Spleen (tissue), 11 donors: ENCODE measurements at regions not wholly inside any gene's neighbourhood (a gene's known extent, or its start where the extent isn't known, plus 50 kb on each side); places are given as distances from the start of the nearest gene placed in this dataset.

Source experiments
- DNase-seq: peaks from one replicate; pipeline ENCODE4 v3.0.0-alpha.2; 2020
- H3K27ac ChIP-seq, 8 donors: fragments of 200-600 bp; sonication (generic) in 7 of 8; 1 replicate in 4 of 8; 2 replicates in 4 of 8; pipeline versions ENCODE4 v1.5.0 to v1.8.0; 2016 to 2021; ENCODE audit warnings: inconsistent platforms in 4 of 8, mild to moderate bottlenecking in 4 of 8, moderate library complexity in 1 of 8
- H3K27me3 ChIP-seq, 7 donors: fragments of 200-600 bp; sonication (generic) in 6 of 7; replicated peaks in 1 of 7; 1 replicate in 4 of 7; 2 replicates in 3 of 7; pipeline versions ENCODE4 v1.5.0 to v1.8.0; 2016 to 2021; ENCODE audit warnings: inconsistent platforms in 3 of 7, mild to moderate bottlenecking in 1 of 7
- H3K36me3 ChIP-seq, 6 donors: fragments of 200-600 bp; sonication (generic) in 5 of 6; 1 replicate in 4 of 6; 2 replicates in 2 of 6; pipeline versions ENCODE4 v1.5.0 to v1.8.0; 2016 to 2021; ENCODE audit warnings: inconsistent platforms in 2 of 6
- H3K4me1 ChIP-seq, 6 donors: fragments of 200-600 bp; sonication (generic) in 5 of 6; 1 replicate in 3 of 6; 2 replicates in 3 of 6; pipeline versions ENCODE4 v1.5.0 to v1.8.0; 2016 to 2021; ENCODE audit warnings: inconsistent platforms in 3 of 6
- H3K4me3 ChIP-seq, 8 donors: fragments of 200-600 bp; sonication (generic) in 7 of 8; 1 replicate in 4 of 8; 2 replicates in 4 of 8; pipeline versions ENCODE4 v1.5.0 to v1.8.0; 2016 to 2021; ENCODE audit warnings: inconsistent platforms in 4 of 8, mild to moderate bottlenecking in 4 of 8, moderate library complexity in 2 of 8
- H3K9me3 ChIP-seq, 8 donors: fragments of 200-600 bp; sonication (generic) in 7 of 8; 1 replicate in 4 of 8; 2 replicates in 4 of 8; pipeline versions ENCODE4 v1.5.0 to v1.8.0; 2016 to 2021; ENCODE audit warnings: inconsistent platforms in 4 of 8
- CTCF ChIP-seq, 11 experiments: fragments of 200-600 bp in 7 of 11; fragments of 450-650 bp in 4 of 11; sonication (generic) in 4 of 11; IDR thresholded peaks in 8 of 11; conservative IDR thresholded peaks in 3 of 11; 1 replicate in 7 of 11; 2 replicates in 4 of 11; pipeline versions ENCODE4 v1.4.0 to v1.8.0; 2016 to 2021; ENCODE audit warnings: antibody characterized with exemption in 11 of 11, inconsistent platforms in 4 of 11, mild to moderate bottlenecking in 1 of 11
- POLR2A ChIP-seq, 3 donors: fragments of 450-650 bp; IDR thresholded peaks; one replicate each; pipeline ENCODE4 v1.5.1; 2017; ENCODE audit warnings: antibody characterized with exemption in 3 of 3, mild to moderate bottlenecking in 1 of 3
- POLR2AphosphoS5 ChIP-seq, 3 donors: sonication (generic); formaldehyde crosslinking; IDR thresholded peaks; one replicate each; pipeline ENCODE4 v1.5.1; 2017; ENCODE audit warnings: antibody characterized with exemption in 3 of 3
- WGBS, 5 donors: extraction: QIAGEN DNeasy Blood & Tissue Kit in 3 of 5; methylation state at CpG; one replicate each; pipeline versions ENCODE4 v1.1.5 to v1.1.7; 2013 to 2018; 5-methylcytosine and 5-hydroxymethylcytosine counted together
- intact Hi-C: fragments of 100-400 bp; cut with DNase I; formaldehyde crosslinking; loops from one replicate; pipeline ENCODE4 v1.15.0; 2023; ENCODE audit warnings: low total_unique reads
- donor health status: healthy with polysubstance abuse.
- donor health status: DM: no; HTN: no; CAD: no; lungs with moderate emphysema.
- donor health status: DM: no; HTN: no; CAD: no.
- donor health status: Bipolar disorder and iron deficiency.
- donor health status: healthy.
- donor health status: DM: no; HTN: no; CAD: no.
- donor health status: DM: yes; HTN: yes; CAD: no.

- Histone ChIP-seq H3K4me3 (no peak overlapping the region), H3K36me3 (no peaks in the 10 kb centered on the region), H3K9me3 (peaks cover 0 to 4% (median 0%) of the 10 kb centered on the region in 8 donors), H3K27ac (no peak overlapping the region), H3K27me3 (no peaks in the 10 kb centered on the region), H3K4me1 (no peaks in the 10 kb centered on the region)
- intact Hi-C loops = no loop called here
- no peak for DNase-seq
- no peak for TF ChIP-seq CTCF (IDR thresholded peaks at IDR 0.05 in 8 of 11, conservative IDR thresholded peaks at IDR 0.05 in 3 of 11)
- 73 to 93% (median 88%) methylated on average over 3 of the region's 3 CpGs for WGBS, 5 donors
Observed at GRCh38 chr2:13135369-13135768, 418.6 kb downstream of the TRIB2 start.

GRCh38 chr2:13135856-13136255 lies 419.1 kb downstream of the TRIB2 start:
- Histone ChIP-seq H3K4me1 (no peaks in the 10 kb centered on the region), H3K4me3 (no peak overlapping the region), H3K27ac (no peak overlapping the region), H3K9me3 (no peaks in the 10 kb centered on the region), H3K36me3 (no peaks in the 10 kb centered on the region), H3K27me3 (no peaks in the 10 kb centered on the region)
- DNase-seq = no peak
- WGBS, 5 donors = 62 to 86% (median 74%) methylated on average over 1 of the region's 1 CpG
- intact Hi-C loops = no loop called here
- TF ChIP-seq POLR2A (IDR thresholded peaks at IDR 0.05) (no peak), POLR2AphosphoS5 (IDR thresholded peaks at IDR 0.05) (no peak), CTCF (IDR thresholded peaks at IDR 0.05 in 8 of 11, conservative IDR thresholded peaks at IDR 0.05 in 3 of 11) (no peak)

DNA sequence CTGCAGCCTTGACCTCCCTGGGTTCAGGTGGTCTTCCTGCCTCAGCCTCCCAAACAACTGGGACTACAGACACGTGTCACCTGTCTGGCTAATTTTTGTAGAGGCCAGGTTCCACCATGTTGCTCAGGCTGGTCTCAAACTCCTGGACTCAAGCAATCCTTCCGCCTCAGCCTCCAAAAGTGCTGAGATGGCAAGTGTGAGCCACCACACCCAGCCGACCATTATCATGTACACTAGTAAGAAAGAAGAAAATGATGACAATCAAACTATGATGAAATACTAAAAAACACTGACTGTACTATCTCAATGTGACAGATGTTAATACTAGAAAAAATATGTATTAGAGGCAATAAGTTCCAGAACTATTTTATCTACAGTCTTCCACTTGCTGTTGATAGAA lies 420.9 kb downstream of the TRIB2 start:
- no peaks in the 10 kb centered on the region for H3K4me1 ChIP-seq
- 77 to 86% (median 82%) methylated on average over 3 of the region's 3 CpGs for WGBS, 5 donors
- H3K27ac ChIP-seq = no peak overlapping the region
- H3K36me3 ChIP-seq = no peaks in the 10 kb centered on the region
- no peaks in the 10 kb centered on the region for H3K9me3 ChIP-seq
- H3K4me3 ChIP-seq = no peak overlapping the region
- intact Hi-C loops = no loop called here
- H3K27me3 ChIP-seq = no peaks in the 10 kb centered on the region
- TF ChIP-seq POLR2A (IDR thresholded peaks at IDR 0.05) (no peak), CTCF (IDR thresholded peaks at IDR 0.05 in 8 of 11, conservative IDR thresholded peaks at IDR 0.05 in 3 of 11) (no peak), POLR2AphosphoS5 (IDR thresholded peaks at IDR 0.05) (no peak)
- no peak for DNase-seq

GRCh38 chr2:13141315-13141714 lies 424.6 kb downstream of the TRIB2 start:
- H3K4me1 ChIP-seq = no peaks in the 10 kb centered on the region
- DNase-seq = no peak
- no peak for TF ChIP-seq POLR2AphosphoS5 (IDR thresholded peaks at IDR 0.05)
- no peak for TF ChIP-seq CTCF (IDR thresholded peaks at IDR 0.05 in 8 of 11, conservative IDR thresholded peaks at IDR 0.05 in 3 of 11)
- no peak for TF ChIP-seq POLR2A (IDR thresholded peaks at IDR 0.05)
- peaks cover 0 to 8% (median 0%) of the 10 kb centered on the region in 7 donors for H3K27me3 ChIP-seq
- WGBS, 5 donors = 80 to 88% (median 84%) methylated on average over 2 of the region's 2 CpGs
- intact Hi-C loops = no loop called here
- H3K9me3 ChIP-seq = no peaks in the 10 kb centered on the region
- H3K4me3 ChIP-seq = no peak overlapping the region
- no peak overlapping the region for H3K27ac ChIP-seq
- no peaks in the 10 kb centered on the region for H3K36me3 ChIP-seq
